Midbrain (tissue), 1 donor: ENCODE measurements at regions not wholly inside any gene's neighbourhood (a gene's known extent, or its start where the extent isn't known, plus 50 kb on each side); places are given as distances from the start of the nearest gene placed in this dataset.

ENCODE experiments used
- DNase-seq: peaks from one replicate; lab custom pipeline; 2025; lab: John Stamatoyannopoulos, UW

- no peak for DNase-seq
Observed at GRCh38 chr7:132672200-132672990, 96.1 kb upstream of the PLXNA4 start.

GRCh38 chr7:132666774-132667172 lies 90.5 kb upstream of the PLXNA4 start:
- DNase-seq = no peak

- DNase-seq = no peak
Observed at GRCh38 chr7:132666071-132666773, 90.0 kb upstream of the PLXNA4 start.

GRCh38 chr7:132656846-132657776 lies 80.8 kb upstream of the PLXNA4 start:
- no peak for DNase-seq

GRCh38 chr7:132656341-132656740 lies 80.1 kb upstream of the PLXNA4 start:
- DNase-seq = no peak

GRCh38 chr7:132655131-132655727 lies 79.0 kb upstream of the PLXNA4 start:
- peak; percentile 19 for DNase-seq

GRCh38 chr7:132654150-132654549 lies 77.9 kb upstream of the PLXNA4 start:
- DNase-seq = no peak

- DNase-seq = no peak
Observed at GRCh38 chr7:132653366-132653930, 77.2 kb upstream of the PLXNA4 start.

- no peak for DNase-seq
Observed at GRCh38 chr7:132652507-132652906, 76.2 kb upstream of the PLXNA4 start.

- no peak for DNase-seq
Observed at GRCh38 chr7:132650498-132650897, 74.2 kb upstream of the PLXNA4 start.

GRCh38 chr7:132647311-132647710 lies 71.0 kb upstream of the PLXNA4 start:
- DNase-seq = no peak

GRCh38 chr7:132646052-132646451 lies 69.8 kb upstream of the PLXNA4 start:
- DNase-seq = no peak

- no peak for DNase-seq
Observed at GRCh38 chr7:132643302-132643701, 67.0 kb upstream of the PLXNA4 start.

GRCh38 chr7:132641238-132641637 lies 65.0 kb upstream of the PLXNA4 start:
- no peak for DNase-seq

GRCh38 chr7:132639983-132640382 lies 63.7 kb upstream of the PLXNA4 start:
- no peak for DNase-seq

- no peak for DNase-seq
Observed at GRCh38 chr7:132638000-132638399, 61.7 kb upstream of the PLXNA4 start.

GRCh38 chr7:132636581-132636980 lies 60.3 kb upstream of the PLXNA4 start:
- no peak for DNase-seq

GRCh38 chr7:132635127-132635526 lies 58.9 kb upstream of the PLXNA4 start:
- no peak for DNase-seq

GRCh38 chr7:132630834-132631233 lies 54.6 kb upstream of the PLXNA4 start:
- no peak for DNase-seq
